Activated naive CD8-positive, alpha-beta T cell (primary cell): ENCODE measurements at regions not wholly inside any gene's neighbourhood (a gene's known extent, or its start where the extent isn't known, plus 50 kb on each side); places are given as distances from the start of the nearest gene placed in this dataset.

Experiments used
- H3K27ac Mint-ChIP-seq: one replicate; pipeline ENCODE4 v1.8.0; 2021; ENCODE audit warnings: mixed read lengths
- H3K27me3 Mint-ChIP-seq: one replicate; pipeline ENCODE4 v1.8.0; 2021; ENCODE audit warnings: mixed read lengths
- H3K36me3 Mint-ChIP-seq: one replicate; pipeline ENCODE4 v1.8.0; 2021; ENCODE audit warnings: mixed read lengths
- H3K4me1 Mint-ChIP-seq: one replicate; pipeline ENCODE4 v1.8.0; 2021; ENCODE audit warnings: low read depth, mixed read lengths
- H3K4me3 Mint-ChIP-seq: one replicate; pipeline ENCODE4 v1.8.0; 2021; ENCODE audit warnings: mild to moderate bottlenecking, mixed read lengths
- H3K9me3 Mint-ChIP-seq: one replicate; pipeline ENCODE4 v1.8.0; 2021; ENCODE audit warnings: low read depth, mixed read lengths

- Mint-ChIP-seq H3K27me3 (peaks cover 6% of the 10 kb centered on the region), H3K4me3 (no peak overlapping the region), H3K36me3 (no peaks in the 10 kb centered on the region), H3K4me1 (no peaks in the 10 kb centered on the region), H3K27ac (no peak overlapping the region), H3K9me3 (no peaks in the 10 kb centered on the region)
These were observed 49.9 kb upstream of the SSX2IP start for GRCh38 chr1:84740050-84740714.
